GM12892 (cell line): ENCODE measurements at regions not wholly inside any gene's neighbourhood (a gene's known extent, or its start where the extent isn't known, plus 50 kb on each side); places are given as distances from the start of the nearest gene placed in this dataset.

ENCODE experiments used
- POLR2A ChIP-seq: IDR thresholded peaks from 2 replicates; pipeline ENCODE4 v1.6.1; 2011; ENCODE audit warnings: low read depth, low read length, control low read depth
- POLR2AphosphoS5 ChIP-seq: IDR thresholded peaks from 2 replicates; pipeline ENCODE4 v1.6.1; 2011; ENCODE audit warnings: low read depth, low read length, control low read depth
- TAF1 ChIP-seq: IDR thresholded peaks from 2 replicates; pipeline ENCODE4 v1.6.1; 2011; ENCODE audit warnings: low read depth, mild to moderate bottlenecking, control low read depth, low read length, borderline replicate concordance

DNA sequence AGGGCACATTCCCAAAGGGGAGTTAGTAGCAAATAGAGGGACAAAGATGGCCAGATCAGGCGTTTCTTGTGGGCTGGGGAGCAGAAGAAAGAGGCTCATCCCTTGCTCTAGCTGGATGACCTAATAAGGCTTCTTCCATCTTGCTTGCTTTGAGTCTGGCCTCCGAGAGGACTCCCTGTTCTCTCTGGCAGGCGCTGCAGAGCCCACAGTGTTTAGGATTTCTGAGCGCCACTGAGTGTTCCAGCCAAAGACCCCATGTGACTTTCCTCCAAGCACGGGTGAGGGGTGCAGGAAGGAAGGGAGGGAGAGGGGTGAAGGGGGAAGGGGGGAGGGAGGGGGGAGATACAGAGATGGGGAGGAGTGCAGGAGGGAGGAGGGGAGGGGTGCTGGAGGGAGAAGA lies 203.8 kb upstream of the SVIL start:
- TF ChIP-seq POLR2AphosphoS5 (no peak), TAF1 (no peak), POLR2A (no peak)
